Stimulated activated CD4-positive, alpha-beta T cell treated with anti-CD3 and anti-CD28 coated beads, Interleukin-1b, Interleukin-23, amount 100 ng/mL, for 4 hours (primary cell): ENCODE measurements at regions not wholly inside any gene's neighbourhood (a gene's known extent, or its start where the extent isn't known, plus 50 kb on each side); places are given as distances from the start of the nearest gene placed in this dataset.
A peak's percentile ranks its signal among the peaks of the same experiment; 100 is the strongest.
"Not testable (repeated sequence)": the region's sequence is repeated elsewhere in the genome, so short reads cannot be mapped to it uniquely, and the experiment has no call there.

Source experiments
- DNase-seq, 2 donors: peaks; one replicate each; pipeline ENCODE4 v3.0.0-alpha.2; 2020; ENCODE audit warnings: low read depth in 2 of 2

DNA sequence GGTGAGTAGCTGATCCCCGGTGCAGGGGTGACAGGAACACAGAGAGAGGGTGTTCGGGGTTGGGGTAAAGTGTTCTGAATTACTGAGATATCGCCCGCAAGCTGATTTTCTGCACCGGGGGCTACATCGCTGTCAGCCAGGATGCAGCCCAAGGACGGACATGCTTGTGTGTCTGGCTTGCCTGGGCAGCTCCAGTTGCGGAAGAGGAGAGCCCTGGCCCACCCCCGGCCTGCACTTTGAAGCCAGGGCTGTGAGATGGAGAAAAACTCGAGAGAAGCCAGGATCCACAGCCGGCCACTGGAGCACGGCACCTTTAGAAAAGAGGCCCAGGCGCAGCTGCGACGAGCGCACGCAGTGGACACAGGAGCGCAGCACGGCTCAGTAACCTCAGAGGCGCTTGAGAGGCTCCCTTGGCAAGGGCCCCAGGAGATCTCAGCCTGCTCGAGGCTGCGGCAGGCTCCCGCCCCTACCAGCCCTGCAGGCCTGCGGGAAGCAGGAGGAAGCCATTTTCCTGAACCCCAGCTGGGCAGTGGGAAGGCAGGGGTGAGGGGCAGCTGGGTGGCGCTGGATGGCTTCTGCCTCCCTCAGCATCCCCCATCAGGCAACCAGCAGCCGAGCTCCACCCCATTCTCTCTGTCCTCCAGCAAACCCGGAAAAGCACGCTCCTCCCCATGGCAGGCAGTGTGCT, 59.2 kb downstream of the C9orf50 start:
- DNase-seq: no peak

DNA sequence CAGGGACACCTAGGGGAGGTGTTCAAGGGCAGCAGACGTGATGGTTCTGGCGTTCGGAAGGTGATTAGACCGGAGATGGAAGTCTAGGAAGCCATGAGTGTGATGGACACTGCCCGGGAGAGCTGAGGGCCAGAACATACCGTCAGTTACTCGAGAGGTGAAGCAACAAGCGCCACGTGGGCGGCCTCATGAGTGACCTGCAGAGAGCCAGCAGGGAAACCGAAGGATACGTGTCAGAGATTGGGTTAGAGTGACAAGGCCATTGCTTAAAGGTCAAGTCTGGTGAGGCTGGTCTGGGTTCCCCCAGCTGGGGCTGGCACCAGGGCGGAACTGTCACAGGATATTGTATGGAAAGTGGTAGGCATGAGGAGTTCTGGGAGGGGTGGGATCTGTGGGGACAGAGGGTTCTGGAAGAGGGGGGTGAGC, 60.0 kb downstream of the C9orf50 start:
- no peak for DNase-seq

DNA sequence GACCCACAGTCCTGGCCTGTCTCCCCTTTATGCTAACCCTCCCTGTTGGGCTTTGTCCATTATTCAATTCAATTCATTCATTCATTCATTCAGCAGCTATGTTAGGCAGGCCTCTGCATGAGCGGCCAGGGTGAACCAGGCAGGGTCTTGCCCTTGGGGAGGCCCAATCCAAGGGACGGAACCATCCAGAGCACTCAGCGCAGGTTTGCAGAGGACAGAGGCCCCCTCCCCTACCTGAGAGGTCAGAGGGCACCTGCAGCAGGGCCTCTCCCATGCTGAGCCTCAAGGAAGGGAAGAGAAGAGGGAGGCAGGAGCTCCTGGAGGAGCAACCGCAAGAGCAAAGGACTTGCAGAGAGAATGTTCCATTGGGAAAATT, 61.4 kb downstream of the C9orf50 start:
- DNase-seq: no peak

DNA sequence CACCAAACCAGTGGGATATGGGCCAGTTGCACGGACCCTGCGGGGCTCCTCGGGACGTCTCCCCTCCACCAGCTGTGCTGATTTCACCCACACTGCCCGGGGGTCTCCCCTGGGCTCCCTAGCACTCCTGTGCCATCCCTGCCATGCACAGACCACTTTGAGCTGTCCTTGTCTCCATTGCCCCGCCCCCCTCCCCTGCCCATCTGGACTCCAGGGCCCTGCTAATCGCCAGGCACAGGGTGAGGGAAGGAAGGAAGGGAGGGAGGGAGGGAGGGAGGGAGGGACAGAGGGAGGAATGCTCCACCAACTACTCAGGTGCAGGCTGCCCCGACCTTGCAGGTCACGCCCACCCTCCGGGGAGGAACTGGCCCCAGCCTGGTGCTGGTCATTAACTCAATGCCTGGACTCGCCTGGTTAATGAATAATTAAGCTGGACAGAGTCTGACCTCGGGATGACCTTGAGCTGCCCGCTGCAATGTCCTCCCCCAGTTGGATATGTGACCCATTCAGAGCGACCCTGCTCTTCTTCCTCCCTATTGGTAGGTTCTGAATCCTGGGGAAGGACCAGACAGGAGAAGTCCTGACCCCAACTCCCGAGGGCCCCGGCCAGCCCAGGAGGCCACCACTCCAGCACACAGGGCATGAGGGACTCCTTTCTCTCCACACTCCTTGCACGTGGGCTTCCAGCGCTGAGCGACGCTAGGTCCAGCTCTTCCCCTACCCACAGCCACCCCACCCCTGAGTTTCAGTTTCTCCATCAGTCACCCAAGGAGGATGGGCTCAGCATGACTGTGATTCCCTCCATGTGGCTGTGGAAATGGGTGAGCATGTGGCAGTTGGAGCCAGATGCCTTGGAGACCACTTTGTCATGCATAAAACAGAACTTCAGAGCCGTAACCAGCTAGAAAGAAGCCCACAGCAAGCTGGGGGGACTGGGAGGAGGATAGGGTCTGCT, 62.1 kb downstream of the C9orf50 start:
- DNase-seq: no peak

DNA sequence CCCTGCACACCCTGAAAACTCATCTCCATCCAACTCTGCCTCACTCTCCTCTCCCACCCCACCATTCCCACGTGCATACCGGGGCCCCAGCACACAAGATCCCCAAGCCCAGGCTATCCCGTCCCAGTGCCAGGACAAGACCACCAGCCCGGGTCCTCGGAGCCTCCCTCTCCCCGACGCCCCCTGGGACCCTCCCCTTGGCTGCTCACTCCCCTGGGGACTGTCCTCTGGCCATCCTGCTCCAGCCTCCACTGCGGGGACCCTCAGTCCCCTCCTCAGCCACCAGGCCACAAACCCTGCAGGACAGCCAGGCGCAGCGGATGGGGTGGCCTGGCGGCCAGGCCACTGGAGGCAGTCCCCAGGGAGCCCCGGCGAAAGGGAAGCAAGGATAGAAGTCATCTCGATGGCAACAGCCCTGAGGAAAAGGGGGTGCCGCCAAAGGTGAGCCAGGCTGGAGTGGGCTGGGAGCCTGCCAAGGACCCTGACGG, 62.8 kb downstream of the C9orf50 start:
- no peak for DNase-seq

DNA sequence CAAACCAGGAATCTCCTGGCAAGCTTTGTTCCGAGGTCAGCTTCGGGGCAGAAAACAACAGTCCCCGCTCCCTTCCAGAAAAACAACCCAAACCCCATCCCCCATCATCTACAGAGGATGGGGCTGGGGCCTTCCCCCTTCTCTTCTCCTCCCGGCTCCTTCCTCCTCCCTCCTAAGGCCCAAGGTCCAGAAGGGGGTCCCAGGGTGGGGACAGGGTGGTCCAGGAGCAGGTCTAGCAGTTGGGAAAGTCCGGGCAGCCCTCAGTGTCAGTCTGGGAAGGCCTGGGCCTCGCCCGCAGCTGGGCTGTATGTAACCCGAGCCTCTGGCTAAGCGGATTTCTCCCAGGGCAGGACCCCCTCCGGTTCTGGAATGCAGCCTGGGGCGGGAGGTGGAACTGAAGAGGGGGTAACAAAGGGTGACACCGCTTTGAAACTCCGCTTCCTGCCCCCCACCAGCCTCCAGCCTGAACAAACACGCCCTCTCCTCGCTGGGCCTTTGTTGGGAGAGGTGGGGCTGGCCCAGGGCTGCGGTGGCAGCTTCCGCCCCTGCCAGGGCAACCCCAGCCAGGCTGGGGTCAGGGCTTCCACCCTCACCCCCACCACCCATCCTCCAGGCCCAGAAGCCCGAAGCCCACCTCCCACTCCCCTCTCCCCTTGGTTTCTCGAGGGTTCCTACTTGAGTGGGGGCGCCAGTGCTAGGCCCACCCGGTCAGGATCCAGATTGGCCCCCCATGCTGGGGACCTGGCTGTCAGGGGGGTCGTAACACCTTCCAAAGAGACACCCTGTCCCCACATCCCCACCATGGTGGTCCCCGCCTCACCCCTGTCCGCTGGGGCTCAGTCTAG, 63.5 kb downstream of the C9orf50 start:
- DNase-seq: no peak

DNA sequence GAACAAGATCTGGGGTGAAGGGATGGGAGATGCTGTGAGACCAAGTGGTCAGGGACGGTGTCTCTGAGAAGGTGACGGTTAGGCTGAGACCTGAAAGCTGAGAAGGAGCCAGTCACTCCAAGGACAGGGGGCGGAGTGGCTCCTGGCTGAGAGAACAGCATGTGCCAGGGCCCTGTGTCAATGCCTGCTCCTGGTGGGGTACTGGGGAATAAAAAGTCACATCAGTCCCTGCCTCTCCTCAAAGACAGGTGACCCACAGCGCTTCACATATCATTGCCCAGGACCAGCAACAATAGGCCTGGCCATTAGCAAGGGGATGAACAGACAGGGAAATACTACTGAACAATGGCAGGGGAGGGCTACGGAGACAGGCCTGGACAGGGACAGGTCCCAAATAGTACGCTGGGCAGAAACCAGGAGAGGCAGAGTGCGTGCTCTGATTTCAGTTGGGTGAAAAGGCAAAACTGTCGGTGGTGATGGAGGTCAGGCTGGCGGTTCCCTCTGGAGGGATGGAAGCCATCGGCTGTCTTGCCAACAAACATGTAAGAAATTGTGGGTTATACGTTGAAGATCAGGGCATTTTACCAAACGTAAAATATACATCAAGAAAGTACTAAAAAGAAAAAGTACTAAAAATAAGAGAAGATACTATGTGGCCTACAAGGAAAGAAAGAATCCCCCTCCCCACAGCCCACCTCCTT, 64.3 kb downstream of the C9orf50 start:
- DNase-seq: no peak

DNA sequence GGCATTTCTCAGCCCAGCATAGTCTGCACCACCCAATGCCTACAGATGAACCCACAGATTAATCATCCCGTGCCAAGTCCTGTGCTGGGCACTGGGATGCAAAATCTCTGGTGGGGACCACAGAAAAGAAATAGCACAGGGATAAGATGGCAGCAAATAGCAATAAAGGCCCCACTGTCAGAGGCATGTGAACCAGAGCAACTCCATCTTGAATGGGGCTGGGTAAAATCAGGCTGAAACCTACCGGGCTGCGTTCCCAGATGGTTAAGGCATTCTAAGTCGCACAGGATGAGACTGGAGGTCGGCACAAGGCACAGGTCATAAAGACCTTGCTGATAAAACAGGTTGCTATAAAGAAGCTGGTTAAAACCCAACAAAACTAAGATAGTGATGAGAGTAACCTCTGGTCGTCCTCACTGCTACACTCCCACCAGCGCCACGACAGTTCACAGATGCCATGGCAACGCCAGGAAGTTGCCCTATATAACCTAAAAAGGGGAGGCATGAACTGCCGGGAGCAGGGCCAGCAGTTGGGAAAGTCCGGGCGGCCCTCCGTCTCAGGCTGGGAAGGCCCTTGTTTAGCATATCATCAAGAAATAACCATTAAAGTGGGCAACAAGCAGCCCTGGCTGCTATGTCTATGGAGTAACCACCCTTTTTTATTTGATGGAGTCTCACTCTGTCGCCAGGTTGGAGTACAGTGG, 65.2 kb downstream of the C9orf50 start:
- DNase-seq: no peak

DNA sequence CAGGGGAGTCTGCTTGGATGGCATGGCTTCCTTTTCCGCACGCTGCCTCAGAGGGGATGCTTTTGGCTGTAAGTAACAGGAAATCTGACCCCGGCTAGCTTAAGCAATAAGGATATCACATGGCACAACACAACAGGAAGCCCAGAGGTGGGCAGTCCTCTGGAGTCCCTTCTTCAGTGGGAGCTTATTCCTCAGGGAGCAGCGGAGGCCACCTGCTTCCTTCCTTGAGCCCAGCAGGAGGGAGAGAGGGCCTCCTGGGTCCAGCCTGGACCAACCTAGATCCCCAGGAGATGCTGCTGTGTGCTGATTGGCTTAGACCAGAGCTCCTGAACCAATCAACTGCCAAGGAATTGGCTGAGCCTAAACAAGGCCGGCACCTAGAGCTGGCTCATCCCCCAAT, 66.3 kb downstream of the C9orf50 start:
- no peak for DNase-seq

DNA sequence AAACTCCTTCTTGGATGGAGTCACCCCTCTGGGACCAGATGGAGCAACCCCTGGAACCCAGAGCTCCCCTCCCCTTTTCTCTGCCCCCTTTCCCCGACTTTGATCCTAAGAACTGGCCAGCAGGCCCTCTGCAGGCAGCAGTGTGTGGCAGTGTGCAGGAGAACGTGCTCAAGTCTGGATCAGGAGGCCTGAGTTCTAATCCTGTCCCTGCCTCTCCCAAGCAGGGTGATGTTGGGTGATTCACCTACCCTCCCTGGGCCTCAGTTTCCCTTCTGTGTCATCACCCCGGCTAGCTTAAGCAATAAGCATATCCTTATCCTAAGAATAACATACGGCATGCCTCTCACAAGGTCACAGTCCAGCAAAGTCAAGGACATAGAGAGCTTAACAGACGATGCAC, 67.6 kb downstream of the C9orf50 start:
- DNase-seq: no peak

DNA sequence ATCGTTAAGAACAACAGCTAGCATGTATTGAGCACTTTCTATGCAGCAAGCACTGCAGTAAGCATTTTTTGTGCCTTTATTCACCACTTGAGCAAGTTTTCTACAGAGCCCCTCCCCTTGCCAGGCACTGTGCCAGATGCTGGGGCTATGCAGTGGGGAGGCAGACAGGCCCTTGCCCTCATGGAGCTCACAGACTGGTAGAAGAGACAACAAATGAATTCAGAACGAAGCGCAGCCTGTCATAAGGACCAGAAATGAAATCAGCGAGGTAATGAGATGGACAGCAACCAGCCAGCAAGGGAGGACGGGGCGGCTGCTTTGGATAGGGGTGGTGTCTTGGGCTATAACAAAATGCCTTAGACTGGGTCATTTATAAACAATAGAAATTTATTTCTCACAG, 68.8 kb downstream of the C9orf50 start:
- DNase-seq: no peak

DNA sequence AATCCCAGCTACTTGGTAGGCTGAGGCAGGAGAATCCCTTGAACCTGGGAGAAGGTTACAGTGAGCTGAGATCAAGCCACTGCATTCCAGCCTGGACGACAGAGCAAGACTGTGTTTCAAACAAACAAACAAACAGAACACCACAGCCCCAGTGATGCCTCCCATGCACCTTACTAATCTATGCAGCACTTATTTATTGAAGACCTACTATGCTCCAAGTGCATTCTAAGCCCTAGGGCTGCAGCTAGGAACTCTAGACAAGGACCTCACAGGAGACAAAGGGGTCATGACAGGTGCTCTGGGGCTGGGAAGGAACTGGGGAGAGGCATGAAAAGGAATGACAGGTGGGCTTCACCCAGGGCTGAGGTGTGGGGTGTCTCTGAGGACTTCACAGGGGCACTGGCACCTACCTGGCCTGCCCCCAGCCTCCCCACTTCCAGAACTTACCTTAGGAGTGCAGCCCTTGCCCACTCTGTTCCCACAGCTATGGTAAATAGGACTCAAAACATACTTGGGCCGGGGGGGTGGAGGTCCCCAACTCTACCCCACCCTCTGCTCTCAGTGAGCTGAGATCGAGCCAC, 69.4 kb downstream of the C9orf50 start:
- DNase-seq: no peak

DNA sequence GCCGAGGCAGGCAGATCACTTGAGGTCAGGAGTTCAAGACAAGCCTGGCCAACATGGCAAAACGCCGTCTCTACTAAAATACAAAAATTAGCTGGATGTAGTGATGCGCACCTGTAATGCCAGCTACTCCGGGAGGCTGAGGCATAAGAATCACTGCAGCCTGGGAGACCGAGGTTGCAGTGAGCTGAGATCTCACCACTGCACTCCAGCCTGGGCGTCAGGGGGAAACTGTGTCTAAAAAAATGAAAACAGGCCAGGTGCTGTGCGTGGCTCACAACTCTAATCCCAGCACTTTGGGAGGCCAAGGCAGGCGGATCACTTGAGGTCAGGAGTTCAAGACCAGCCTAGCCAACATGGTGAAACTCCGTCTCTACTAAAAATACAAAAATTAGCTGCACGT, 69.9 kb downstream of the C9orf50 start:
- DNase-seq: not testable (repeated sequence)

DNA sequence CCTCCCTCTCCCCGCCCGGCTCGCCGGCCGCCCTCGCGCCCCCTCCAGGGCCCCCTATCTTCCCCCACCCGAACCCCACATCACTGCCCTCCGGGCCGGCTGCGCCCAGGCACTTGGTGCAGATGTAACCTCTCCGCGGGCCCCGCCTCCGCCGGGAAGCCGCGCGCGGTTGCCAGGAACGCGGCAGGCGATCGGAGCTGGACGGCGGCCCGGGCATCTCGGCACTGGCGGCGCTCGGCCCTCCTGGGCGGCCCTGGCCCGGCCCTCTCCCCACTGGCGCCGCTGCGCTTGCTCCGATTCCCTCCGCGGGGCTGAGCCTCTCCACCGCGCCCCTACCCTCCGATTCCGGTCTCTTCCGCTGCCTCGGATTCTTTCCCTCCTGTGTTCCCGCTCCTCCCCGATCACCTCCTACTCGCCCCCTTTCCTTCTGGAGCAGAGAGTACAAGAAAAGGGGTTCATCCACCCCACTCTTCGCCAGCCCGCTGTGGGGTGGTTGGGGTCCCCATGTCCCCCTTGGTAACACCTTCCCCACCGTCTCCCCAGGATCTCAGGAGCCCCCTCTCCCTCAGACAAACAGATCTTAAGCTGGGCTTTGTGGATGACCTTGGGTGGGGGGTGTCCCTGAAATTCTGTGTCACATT, 70.6 kb downstream of the C9orf50 start:
- peak in 1 of 2 donors; percentile 18 for DNase-seq

DNA sequence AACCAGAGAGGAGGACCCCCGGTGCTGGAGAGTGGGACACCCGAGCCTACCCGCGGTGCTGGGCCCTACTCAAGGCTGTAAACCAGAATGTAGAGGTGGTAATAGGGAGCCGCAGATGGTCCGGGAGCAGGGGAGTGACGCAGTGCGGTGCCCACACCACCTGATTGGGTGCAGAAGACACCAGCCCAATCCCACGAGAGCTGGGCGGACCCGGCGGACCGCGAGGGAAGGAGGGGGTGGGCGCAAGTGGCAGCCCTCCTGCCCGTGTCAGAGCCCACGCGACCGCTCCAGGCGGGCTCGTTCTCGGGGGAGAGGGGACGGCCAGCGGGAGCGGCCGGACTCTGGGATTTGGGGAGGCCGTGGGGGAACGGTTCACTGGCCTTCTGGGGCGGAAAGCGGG, 71.2 kb downstream of the C9orf50 start:
- DNase-seq: no peak

DNA sequence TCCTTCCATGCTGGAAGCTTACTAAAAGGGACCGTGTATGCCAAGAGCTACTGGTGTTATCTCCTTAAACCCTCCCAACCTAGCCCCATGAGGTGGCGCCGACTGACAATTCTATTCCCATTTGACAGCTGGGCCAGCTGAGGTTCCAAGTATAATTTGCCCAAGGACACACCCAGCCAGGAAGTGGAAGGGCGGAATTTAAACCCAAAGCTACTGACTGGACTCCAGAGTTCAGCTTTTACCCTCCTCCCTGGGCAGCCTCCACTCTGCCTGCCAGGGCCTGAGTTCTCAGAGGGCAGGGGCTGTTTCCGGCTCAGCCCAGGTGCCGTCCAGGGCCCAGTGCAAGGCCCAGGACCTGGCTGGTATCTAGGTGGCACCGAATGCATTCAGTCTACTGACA, 71.8 kb downstream of the C9orf50 start:
- DNase-seq: no peak

DNA sequence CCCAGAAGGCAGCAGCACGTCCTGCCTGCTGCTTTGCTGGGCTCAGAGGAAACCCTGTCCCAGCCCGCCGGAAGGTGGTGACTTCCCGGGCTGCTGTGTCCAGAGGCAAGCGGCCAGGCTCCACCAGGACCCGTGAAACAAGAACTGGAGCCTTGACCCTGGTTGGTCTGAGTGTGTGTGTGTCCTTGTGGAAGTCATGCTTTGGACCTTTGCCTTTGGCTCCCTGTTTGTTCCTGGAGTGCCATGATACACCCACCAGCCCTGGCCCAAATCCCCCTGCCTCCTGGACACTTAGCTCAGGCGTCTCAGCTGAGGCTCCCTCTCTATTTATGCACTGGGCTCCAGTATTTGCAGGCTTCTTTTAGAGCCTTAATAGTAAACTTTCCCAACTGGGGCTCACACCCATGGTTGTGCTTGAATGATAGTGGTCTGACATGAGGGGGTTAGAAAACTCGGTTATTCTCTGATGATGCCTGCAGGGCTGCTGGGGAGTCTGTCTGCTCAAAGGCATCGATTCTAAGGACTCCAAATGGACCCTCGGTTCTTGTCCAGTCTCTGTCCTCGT, 72.2 kb downstream of the C9orf50 start:
- DNase-seq: no peak

DNA sequence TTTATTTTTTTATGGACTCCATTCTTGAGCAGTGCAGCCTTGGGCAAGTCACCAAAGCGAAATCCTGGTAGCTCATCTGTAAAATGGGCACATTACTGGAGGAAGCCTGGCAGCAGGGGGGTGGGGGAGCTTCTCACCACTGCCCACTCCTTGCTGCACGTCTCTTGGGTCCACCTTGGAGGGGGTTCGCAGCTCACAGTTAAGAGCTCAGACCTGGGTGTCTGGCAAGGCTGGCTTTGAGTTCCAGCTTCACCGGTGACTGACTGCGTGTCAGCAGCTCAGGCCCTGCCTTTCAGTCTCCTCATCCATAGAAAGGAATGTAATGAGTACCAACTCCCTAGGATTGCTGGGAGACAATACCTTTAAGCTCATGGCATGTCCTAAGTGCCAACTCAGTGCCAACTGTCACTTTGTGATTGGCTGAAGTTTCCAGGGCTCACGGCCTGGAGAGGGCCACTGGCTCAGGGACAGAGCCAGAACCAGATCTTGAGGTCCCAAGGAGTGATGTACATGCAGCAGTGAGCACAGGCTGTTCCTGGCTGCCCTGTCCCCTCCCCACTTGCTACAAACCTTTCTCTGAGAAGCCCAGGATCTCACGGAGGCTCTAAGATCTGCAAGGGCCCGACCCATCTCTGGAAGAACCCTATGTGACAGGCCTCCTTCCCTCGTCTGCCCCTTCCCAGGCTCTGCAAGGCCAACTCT, 72.9 kb downstream of the C9orf50 start:
- DNase-seq: no peak

DNA sequence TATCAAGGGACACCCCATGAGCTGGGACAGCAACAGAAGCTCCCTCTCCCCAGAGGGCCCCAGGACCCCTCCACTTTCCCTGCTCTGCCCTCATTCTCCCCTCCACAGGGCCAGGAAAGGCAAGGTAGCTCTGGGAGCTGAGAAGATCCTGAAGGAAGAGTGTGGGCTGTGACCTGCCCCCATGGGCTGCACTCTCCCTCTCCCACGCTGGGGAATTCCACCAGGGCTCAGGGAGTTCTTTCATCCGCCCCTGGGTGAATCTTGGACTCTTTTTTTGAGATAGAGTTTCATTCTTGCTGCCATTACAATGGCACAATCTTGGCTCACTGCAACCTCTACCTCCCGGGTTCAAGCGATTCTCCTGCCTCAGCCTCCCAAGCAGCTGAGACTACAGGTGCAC, 73.8 kb downstream of the C9orf50 start:
- no peak for DNase-seq
